ENCODE measurements at regions not wholly inside any gene's neighbourhood (a gene's known extent, or its start where the extent isn't known, plus 50 kb on each side); places are given as distances from the start of the nearest gene placed in this dataset.

GRCh38 chr4:12747154-12747553 lies 737.0 kb downstream of the RAB28 start:
- TF ChIP-seq CTCF (IDR thresholded peaks at IDR 0.05 in 8 of 11, conservative IDR thresholded peaks at IDR 0.05 in 3 of 11) (no peak), POLR2A (IDR thresholded peaks at IDR 0.05) (no peak), POLR2AphosphoS5 (IDR thresholded peaks at IDR 0.05) (no peak)
